Activated CD8-positive, alpha-beta memory T cell treated with anti-CD3 and anti-CD28 coated beads, Interleukin-2, amount 50 U/mL, for 4 hours (primary cell): ENCODE measurements at regions not wholly inside any gene's neighbourhood (a gene's known extent, or its start where the extent isn't known, plus 50 kb on each side); places are given as distances from the start of the nearest gene placed in this dataset.
"Not testable (repeated sequence)": the region's sequence is repeated elsewhere in the genome, so short reads cannot be mapped to it uniquely, and the experiment has no call there.

Experiments
- DNase-seq: peaks from one replicate; pipeline ENCODE4 v3.0.0-alpha.2; 2020

GRCh38 chr13:24931450-24932251, 164.3 kb upstream of the PABPC3 start:
- DNase-seq = no peak

- not testable (repeated sequence) for DNase-seq
Observed at GRCh38 chr13:24933106-24934023, 162.6 kb upstream of the PABPC3 start.

GRCh38 chr13:24934024-24934385, 161.9 kb upstream of the PABPC3 start:
- DNase-seq = not testable (repeated sequence)

- no peak for DNase-seq
Observed at GRCh38 chr13:24938966-24939365, 157.0 kb upstream of the PABPC3 start.

GRCh38 chr13:24941023-24941713, 154.8 kb upstream of the PABPC3 start:
- DNase-seq = not testable (repeated sequence)

- DNase-seq = no peak
Observed at GRCh38 chr13:24943136-24943535, 152.8 kb upstream of the PABPC3 start.

- not testable (repeated sequence) for DNase-seq
Observed at GRCh38 chr13:24944073-24944472, 151.9 kb upstream of the PABPC3 start.

- not testable (repeated sequence) for DNase-seq
Observed at GRCh38 chr13:24948977-24949376, 147.0 kb upstream of the PABPC3 start.

- not testable (repeated sequence) for DNase-seq
Observed at GRCh38 chr13:24950611-24951010, 145.3 kb upstream of the PABPC3 start.

GRCh38 chr13:24967970-24968369, 128.0 kb upstream of the PABPC3 start:
- not testable (repeated sequence) for DNase-seq

GRCh38 chr13:24968416-24968815, 127.5 kb upstream of the PABPC3 start:
- not testable (repeated sequence) for DNase-seq

- not testable (repeated sequence) for DNase-seq
Observed at GRCh38 chr13:24973102-24973501, 122.8 kb upstream of the PABPC3 start.

- not testable (repeated sequence) for DNase-seq
Observed at GRCh38 chr13:24981181-24981803, 114.6 kb upstream of the PABPC3 start.

GRCh38 chr13:24982333-24982999, 113.5 kb upstream of the PABPC3 start:
- no peak for DNase-seq

- DNase-seq = no peak
Observed at GRCh38 chr13:24983094-24983493, 112.8 kb upstream of the PABPC3 start.

- DNase-seq = no peak
Observed at GRCh38 chr13:24984134-24984533, 111.8 kb upstream of the PABPC3 start.

GRCh38 chr13:24985107-24985506, 110.8 kb upstream of the PABPC3 start:
- DNase-seq = no peak

- no peak for DNase-seq
Observed at GRCh38 chr13:24985896-24986295, 110.0 kb upstream of the PABPC3 start.

GRCh38 chr13:24986826-24987225, 109.1 kb upstream of the PABPC3 start:
- DNase-seq = no peak

- DNase-seq = not testable (repeated sequence)
Observed at GRCh38 chr13:24989959-24990358, 106.0 kb upstream of the PABPC3 start.

- not testable (repeated sequence) for DNase-seq
Observed at GRCh38 chr13:24992946-24993345, 103.0 kb upstream of the PABPC3 start.

- DNase-seq = peak; percentile 37
Observed at GRCh38 chr13:24995225-24995804, 100.6 kb upstream of the PABPC3 start.
